Activated CD4-positive, alpha-beta T cell treated with anti-CD3 and anti-CD28 coated beads for 36 hours (primary cell): ENCODE measurements at regions not wholly inside any gene's neighbourhood (a gene's known extent, or its start where the extent isn't known, plus 50 kb on each side); places are given as distances from the start of the nearest gene placed in this dataset.
A peak's percentile ranks its signal among the peaks of the same experiment; 100 is the strongest.

Experiments used
- ATAC-seq: fragments of 200-7000 bp; cut with Tn5 transposase; one replicate; pipeline ENCODE4 v1.10.0; 2021; ENCODE audit warnings: mild to moderate bottlenecking, moderate library complexity
- CTCF ChIA-PET: fragments of 350-600 bp; sonication (Branson Sonifier 250); formaldehyde crosslinking; loops from one replicate; lab custom pipeline; 2021; ENCODE audit warnings: antibody characterized with exemption; lab: Charles Lee
- POLR2A ChIA-PET: fragments of 350-600 bp; sonication (Branson Sonifier 250); formaldehyde crosslinking; loops from one replicate; lab custom pipeline; 2021; ENCODE audit warnings: antibody characterized with exemption, inconsistent platforms; lab: Charles Lee
- DNase-seq: peaks from one replicate; pipeline ENCODE4 v3.0.0-alpha.2; 2020
- H3K27ac Mint-ChIP-seq: one replicate; pipeline ENCODE4 v1.8.0; 2021; ENCODE audit warnings: mixed read lengths
- H3K27me3 Mint-ChIP-seq: one replicate; pipeline ENCODE4 v1.8.0; 2021; ENCODE audit warnings: mixed read lengths
- H3K36me3 Mint-ChIP-seq: one replicate; pipeline ENCODE4 v1.8.0; 2021; ENCODE audit warnings: low read depth, mixed read lengths
- H3K4me1 Mint-ChIP-seq: one replicate; pipeline ENCODE4 v1.8.0; 2021; ENCODE audit warnings: mixed read lengths
- H3K4me3 Mint-ChIP-seq: one replicate; pipeline ENCODE4 v1.8.0; 2021; ENCODE audit warnings: mild to moderate bottlenecking, moderate library complexity, mixed read lengths
- H3K9me3 Mint-ChIP-seq: one replicate; pipeline ENCODE4 v1.8.0; 2021; ENCODE audit warnings: low read depth, mixed read lengths
- intact Hi-C, 2 experiments: fragments of 100-400 bp; cut with DNase I in 1 of 2; cut with micrococcal nuclease in 1 of 2; formaldehyde crosslinking; loops; one replicate each; pipeline versions ENCODE4 v1.14.2 to v1.15.1; 2022 to 2024; cut with DNase I, micrococcal nuclease

- no peak for DNase-seq
- ChIA-PET CTCF (interaction anchor here (1.4 to 1.9 kb wide), 2 partner anchors 15 to 57 kb away, joined by 3 to 6 read pairs; no protein-coding TSS in a partner anchor), POLR2A (no interaction called here)
- Mint-ChIP-seq H3K9me3 (peaks cover 19% of the 10 kb centered on the region), H3K4me3 (no peak overlapping the region), H3K36me3 (peaks cover 9% of the 10 kb centered on the region), H3K27ac (no peak overlapping the region), H3K4me1 (peaks cover 58% of the 10 kb centered on the region), H3K27me3 (no peaks in the 10 kb centered on the region)
- ATAC-seq, result no peak
- intact Hi-C loops, result no loop called here
Observed at GRCh38 chr10:60706146-60706545, 72.1 kb upstream of the CDK1 start.

GRCh38 chr10:60705376-60705775 is 72.9 kb upstream of the CDK1 start:
- no peaks in the 10 kb centered on the region for H3K27me3 Mint-ChIP-seq
- CTCF ChIA-PET, result interaction anchor here (1.4 to 1.9 kb wide), 2 partner anchors 14 to 56 kb away, joined by 3 to 6 read pairs; no protein-coding TSS in a partner anchor
- peaks cover 59% of the 10 kb centered on the region for H3K4me1 Mint-ChIP-seq
- H3K9me3 Mint-ChIP-seq, result peaks cover 19% of the 10 kb centered on the region
- peaks cover 8% of the 10 kb centered on the region for H3K36me3 Mint-ChIP-seq
- intact Hi-C loops, result no loop called here
- ATAC-seq (no peak), DNase-seq (no peak)
- H3K4me3 Mint-ChIP-seq, result no peak overlapping the region
- H3K27ac Mint-ChIP-seq, result no peak overlapping the region
- POLR2A ChIA-PET, result no interaction called here

GRCh38 chr10:60704471-60704870 is 73.8 kb upstream of the CDK1 start:
- no peak for DNase-seq
- no peak overlapping the region for H3K4me3 Mint-ChIP-seq
- CTCF ChIA-PET, result interaction anchor here (0.7 to 1.9 kb wide), 5 partner anchors 8 to 59 kb away, joined by 3 to 5 read pairs (median 4); no protein-coding TSS in a partner anchor

GRCh38 chr10:60703266-60704041 is 74.8 kb upstream of the CDK1 start:
- no peak for DNase-seq
- Mint-ChIP-seq H3K4me3 (no peak overlapping the region), H3K9me3 (peaks cover 13% of the 10 kb centered on the region), H3K4me1 (peaks cover 54% of the 10 kb centered on the region), H3K27ac (peak overlapping the region; percentile 42), H3K27me3 (no peaks in the 10 kb centered on the region), H3K36me3 (peaks cover 6% of the 10 kb centered on the region)
- ChIA-PET CTCF (interaction anchor here (0.6 to 1.9 kb wide), 6 partner anchors 9 to 584 kb away, joined by 3 to 5 read pairs (median 4); no protein-coding TSS in a partner anchor), POLR2A (interaction anchor here (1.0 kb wide), 1 partner anchor 28 kb away, joined by 4 read pairs; no protein-coding TSS in a partner anchor)
- ATAC-seq, result peak; percentile 74
- intact Hi-C loops, result no loop called here

More at GRCh38 chr10:60704471-60704870, 73.8 kb upstream of the CDK1 start:
- POLR2A ChIA-PET, result no interaction called here
- intact Hi-C loops, result no loop called here
- no peak for ATAC-seq
- H3K36me3 Mint-ChIP-seq, result peaks cover 8% of the 10 kb centered on the region
- H3K4me1 Mint-ChIP-seq, result peaks cover 57% of the 10 kb centered on the region
- peaks cover 17% of the 10 kb centered on the region for H3K9me3 Mint-ChIP-seq
- peak overlapping the region; percentile 58 for H3K27ac Mint-ChIP-seq
- no peaks in the 10 kb centered on the region for H3K27me3 Mint-ChIP-seq

- intact Hi-C loops, result loop anchor here in 1 of 2 experiments (5.0 to 10.0 kb wide), 2 partner anchors 1590 to 1977 kb away; no protein-coding TSS in a partner anchor
- Mint-ChIP-seq H3K4me3 (no peak overlapping the region), H3K36me3 (peaks cover 8% of the 10 kb centered on the region), H3K27me3 (no peaks in the 10 kb centered on the region), H3K9me3 (peaks cover 5% of the 10 kb centered on the region), H3K27ac (no peak overlapping the region), H3K4me1 (peaks cover 3% of the 10 kb centered on the region)
- POLR2A ChIA-PET, result no interaction called here
- ATAC-seq (no peak), DNase-seq (no peak)
- CTCF ChIA-PET, result interaction anchor here (0.6 kb wide), 1 partner anchor 32 kb away, joined by 4 read pairs; no protein-coding TSS in a partner anchor
Observed at GRCh38 chr10:60687679-60688078, 90.6 kb upstream of the CDK1 start.

GRCh38 chr10:60684091-60684490 is 94.2 kb upstream of the CDK1 start:
- no peak for DNase-seq
- no peak overlapping the region for H3K27ac Mint-ChIP-seq
- CTCF ChIA-PET, result no interaction called here
- intact Hi-C loops, result loop anchor here in 1 of 2 experiments (10.0 kb wide), 1 partner anchor 1981 kb away; no protein-coding TSS in a partner anchor
- peaks cover 5% of the 10 kb centered on the region for H3K4me1 Mint-ChIP-seq
- no peak overlapping the region for H3K4me3 Mint-ChIP-seq
- ATAC-seq, result no peak
- POLR2A ChIA-PET, result no interaction called here
- H3K36me3 Mint-ChIP-seq, result peaks cover 18% of the 10 kb centered on the region
- H3K27me3 Mint-ChIP-seq, result no peaks in the 10 kb centered on the region
- H3K9me3 Mint-ChIP-seq, result peaks cover 2% of the 10 kb centered on the region

GRCh38 chr10:60681103-60681502 is 97.2 kb upstream of the CDK1 start:
- peaks cover 14% of the 10 kb centered on the region for H3K36me3 Mint-ChIP-seq
- H3K4me3 Mint-ChIP-seq, result no peak overlapping the region
- intact Hi-C loops, result loop anchor here in 1 of 2 experiments (10.0 kb wide), 1 partner anchor 1984 kb away; no protein-coding TSS in a partner anchor
- CTCF ChIA-PET, result no interaction called here
- peaks cover 17% of the 10 kb centered on the region for H3K4me1 Mint-ChIP-seq
- peaks cover 2% of the 10 kb centered on the region for H3K9me3 Mint-ChIP-seq
- no peaks in the 10 kb centered on the region for H3K27me3 Mint-ChIP-seq
- H3K27ac Mint-ChIP-seq, result no peak overlapping the region
- ATAC-seq (no peak), DNase-seq (no peak)
- POLR2A ChIA-PET, result no interaction called here

GRCh38 chr10:60679388-60679990 is 98.8 kb upstream of the CDK1 start:
- H3K27me3 Mint-ChIP-seq, result no peaks in the 10 kb centered on the region
- no peak overlapping the region for H3K4me3 Mint-ChIP-seq
- peaks cover under 1% of the 10 kb centered on the region for H3K9me3 Mint-ChIP-seq
- POLR2A ChIA-PET, result no interaction called here
- H3K4me1 Mint-ChIP-seq, result peaks cover 23% of the 10 kb centered on the region
- intact Hi-C loops, result no loop called here
- CTCF ChIA-PET, result no interaction called here
- peaks cover 14% of the 10 kb centered on the region for H3K36me3 Mint-ChIP-seq
- no peak overlapping the region for H3K27ac Mint-ChIP-seq
- DNase-seq (no peak), ATAC-seq (no peak)

GRCh38 chr10:60678978-60679377 is 99.3 kb upstream of the CDK1 start:
- peaks cover 14% of the 10 kb centered on the region for H3K36me3 Mint-ChIP-seq
- H3K27me3 Mint-ChIP-seq, result no peaks in the 10 kb centered on the region
- peaks cover 5% of the 10 kb centered on the region for H3K9me3 Mint-ChIP-seq
- DNase-seq (no peak), ATAC-seq (no peak)
- H3K4me1 Mint-ChIP-seq, result peaks cover 23% of the 10 kb centered on the region
- POLR2A ChIA-PET, result no interaction called here
- H3K4me3 Mint-ChIP-seq, result no peak overlapping the region
- CTCF ChIA-PET, result no interaction called here
- H3K27ac Mint-ChIP-seq, result no peak overlapping the region
- intact Hi-C loops, result no loop called here

GRCh38 chr10:60677531-60678129 is 100.6 kb upstream of the CDK1 start:
- Mint-ChIP-seq H3K36me3 (peaks cover 17% of the 10 kb centered on the region), H3K4me3 (no peak overlapping the region), H3K4me1 (peaks cover 21% of the 10 kb centered on the region), H3K27ac (no peak overlapping the region), H3K27me3 (no peaks in the 10 kb centered on the region), H3K9me3 (peaks cover 8% of the 10 kb centered on the region)
- no peak for ATAC-seq
- intact Hi-C loops, result no loop called here
- CTCF ChIA-PET, result interaction anchor here (0.7 to 1.4 kb wide), 5 partner anchors 13 to 139 kb away, joined by 3 to 4 read pairs (median 3); no protein-coding TSS in a partner anchor
- POLR2A ChIA-PET, result no interaction called here
- no peak for DNase-seq

GRCh38 chr10:60675236-60675635 is 103.0 kb upstream of the CDK1 start:
- intact Hi-C loops, result no loop called here
- H3K36me3 Mint-ChIP-seq, result peaks cover 10% of the 10 kb centered on the region
- H3K4me1 Mint-ChIP-seq, result peaks cover 18% of the 10 kb centered on the region
- peaks cover 8% of the 10 kb centered on the region for H3K9me3 Mint-ChIP-seq
- ChIA-PET POLR2A (no interaction called here), CTCF (no interaction called here)
- DNase-seq, result no peak
- no peak for ATAC-seq
- H3K4me3 Mint-ChIP-seq, result no peak overlapping the region
- no peaks in the 10 kb centered on the region for H3K27me3 Mint-ChIP-seq
- no peak overlapping the region for H3K27ac Mint-ChIP-seq
